Hepatic stellate cell (primary cell): ENCODE measurements at regions not wholly inside any gene's neighbourhood (a gene's known extent, or its start where the extent isn't known, plus 50 kb on each side); places are given as distances from the start of the nearest gene placed in this dataset.
"Not testable (repeated sequence)": the region's sequence is repeated elsewhere in the genome, so short reads cannot be mapped to it uniquely, and the experiment has no call there.

Experiments used
- DNase-seq: peaks from one replicate; pipeline ENCODE4 v3.0.0; 2011; ENCODE audit warnings: low spot score

DNA sequence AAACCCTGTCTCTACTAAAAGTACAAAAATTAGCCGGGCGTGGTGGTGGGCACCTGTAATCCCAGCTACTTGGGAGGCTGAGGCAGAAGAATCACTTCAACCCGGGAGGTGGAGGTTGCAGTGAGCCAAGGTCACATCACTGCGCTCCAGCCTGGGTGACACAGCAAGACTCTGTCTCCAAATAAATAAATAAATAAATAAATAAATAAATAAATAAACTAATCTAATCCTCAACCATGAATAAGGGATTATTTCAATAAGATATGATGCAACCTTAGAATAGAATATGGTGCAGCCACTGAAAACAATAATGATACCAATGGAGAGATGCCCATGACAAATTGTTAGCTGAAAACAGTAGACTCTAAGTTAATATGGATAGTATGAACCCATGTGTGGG is 270.0 kb downstream of the MEX3B start:
- DNase-seq, result not testable (repeated sequence)

DNA sequence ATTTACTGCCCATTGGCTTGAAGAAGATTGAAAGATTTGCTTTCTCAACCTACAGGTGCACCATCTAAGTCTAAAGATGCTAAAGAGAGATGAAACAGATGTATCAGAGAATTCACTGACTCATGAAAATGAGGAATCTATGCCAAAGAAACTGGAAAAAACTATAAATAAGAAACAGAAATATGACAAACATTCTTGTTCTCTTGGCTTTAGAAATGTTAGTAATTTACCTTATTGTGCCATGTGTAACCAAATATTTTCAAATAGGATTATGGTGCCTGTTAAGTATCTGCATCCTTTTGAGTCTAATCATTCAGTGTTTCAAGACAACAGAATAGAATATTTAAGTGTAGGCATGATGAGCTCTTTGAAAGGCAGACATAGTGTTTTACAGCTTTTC is 271.5 kb downstream of the MEX3B start:
- DNase-seq, result no peak

DNA sequence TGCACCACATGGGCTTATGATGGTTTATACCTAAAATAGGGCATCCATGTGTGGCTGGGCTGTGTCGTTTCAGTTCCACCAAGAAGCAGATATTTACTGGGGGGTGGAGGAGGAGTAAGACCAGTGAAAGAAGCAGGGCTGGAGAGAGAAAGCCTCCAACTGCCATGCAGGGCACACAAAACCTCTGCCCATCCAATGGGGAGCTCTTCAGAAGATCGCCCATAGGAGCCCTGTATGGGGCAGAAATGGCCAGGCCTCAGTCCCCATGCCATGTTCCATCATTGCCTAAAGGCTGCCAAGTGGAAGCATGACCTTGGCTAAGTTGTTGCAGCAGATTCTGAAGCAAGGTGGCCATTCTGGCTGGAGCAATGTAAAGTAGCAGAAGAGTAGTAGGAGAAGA is 277.0 kb downstream of the MEX3B start:
- DNase-seq, result no peak

DNA sequence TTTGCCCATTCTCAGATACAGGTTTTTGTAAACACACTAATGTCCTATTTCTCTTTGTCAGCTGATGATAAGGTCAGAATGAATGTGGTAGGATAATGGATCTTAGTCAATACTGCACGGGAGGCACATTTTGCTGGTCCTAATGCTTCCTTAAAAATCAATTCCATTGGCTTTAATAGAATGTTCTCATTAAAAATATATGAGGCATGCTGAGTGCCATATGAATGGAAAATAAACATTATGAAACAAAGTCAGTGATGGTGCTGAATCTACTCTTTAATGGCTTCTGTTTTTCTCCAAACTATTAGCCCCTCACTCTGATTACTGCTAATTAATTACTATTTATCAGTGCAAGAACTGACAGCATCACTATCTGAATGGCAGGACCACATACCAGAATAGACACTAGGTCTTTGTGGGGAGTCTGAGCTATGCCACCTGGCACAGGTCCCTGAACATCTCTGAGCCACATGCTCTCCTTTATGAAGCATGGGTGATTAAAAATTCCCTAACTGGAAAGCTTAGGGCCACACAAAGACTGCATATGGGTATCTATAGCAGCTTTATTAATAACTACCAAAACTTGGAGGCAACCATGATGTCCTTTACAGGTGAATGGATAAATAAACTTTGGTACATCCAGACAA is 278.9 kb downstream of the MEX3B start:
- no peak for DNase-seq

DNA sequence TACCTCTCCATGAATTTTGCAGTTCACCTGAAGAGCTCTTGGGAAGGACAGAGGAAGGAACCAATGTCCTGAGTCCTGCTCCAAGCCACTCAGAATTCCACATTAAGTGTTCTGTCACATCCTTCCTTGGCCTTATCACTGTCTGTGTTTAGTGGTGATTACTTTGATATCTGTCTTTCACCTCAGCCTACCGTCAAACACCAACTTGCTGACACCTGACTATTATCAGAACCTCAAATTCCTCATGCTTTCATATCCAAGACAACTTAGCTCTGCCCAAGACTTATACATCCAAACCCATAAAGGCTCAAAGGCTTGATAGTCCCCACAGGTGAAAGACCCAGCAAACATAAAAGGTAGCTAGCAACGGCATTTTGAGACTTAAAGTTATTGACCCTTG is 280.0 kb downstream of the MEX3B start:
- DNase-seq, result no peak

DNA sequence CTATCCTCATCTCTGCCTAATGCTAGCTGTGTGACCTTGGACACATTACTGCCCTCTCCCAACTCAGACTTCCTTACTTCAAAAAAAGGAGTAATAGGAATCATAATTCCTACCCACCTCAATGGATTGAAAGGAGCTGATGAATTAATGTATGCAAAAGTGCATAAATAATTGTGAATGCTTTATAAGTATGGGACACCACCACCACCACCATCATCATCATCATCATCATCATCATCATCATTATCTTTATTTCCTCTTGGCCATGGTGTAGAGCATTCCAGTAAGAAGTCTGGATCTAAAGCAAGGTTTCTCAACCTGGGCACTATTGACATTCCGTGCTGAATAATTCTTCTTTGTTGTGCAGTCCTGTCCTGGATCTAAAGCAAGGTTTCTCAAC is 282.5 kb downstream of the MEX3B start:
- DNase-seq, result no peak

DNA sequence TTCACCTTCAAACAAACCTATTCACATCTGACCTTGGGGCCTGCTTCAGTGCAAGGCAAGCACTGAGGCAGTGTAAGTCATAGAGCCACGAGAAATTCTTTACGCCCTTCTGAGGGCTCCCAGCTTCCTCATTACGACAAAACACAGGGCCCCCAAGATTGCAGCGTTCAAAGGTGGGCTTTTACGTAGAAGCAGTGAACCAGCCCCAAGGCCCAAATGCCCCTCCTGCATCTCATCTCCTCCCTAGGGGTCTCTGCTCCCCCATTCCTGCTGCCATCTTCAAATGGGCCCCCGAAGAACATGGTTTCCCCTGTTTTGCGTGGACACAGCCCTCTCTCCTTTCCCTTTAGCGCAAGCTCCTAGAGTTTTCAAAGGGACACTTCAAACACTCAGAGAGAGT is 285.1 kb downstream of the MEX3B start:
- no peak for DNase-seq

DNA sequence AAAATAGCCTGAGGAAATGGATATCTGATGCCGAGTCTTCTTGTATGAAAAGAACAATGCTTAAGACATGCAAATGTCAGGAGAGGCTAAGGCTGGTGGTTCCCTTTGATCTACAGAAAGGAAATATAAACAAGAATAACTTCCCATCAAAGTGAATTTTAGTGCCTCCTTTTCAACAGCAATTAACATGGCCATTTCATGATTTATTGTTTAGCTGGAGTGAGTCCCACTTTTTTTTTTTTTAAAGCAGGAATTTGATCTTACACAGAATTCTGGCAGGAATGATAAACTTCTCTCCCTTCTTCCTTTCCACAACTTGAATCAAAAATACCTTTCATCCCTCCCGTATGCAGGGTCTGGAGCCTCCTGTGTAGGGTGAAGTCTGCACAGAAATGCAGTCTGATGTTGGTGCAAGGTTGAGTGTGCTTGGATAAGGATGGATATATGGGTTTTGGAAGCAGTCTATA is 287.0 kb downstream of the MEX3B start:
- DNase-seq, result no peak

DNA sequence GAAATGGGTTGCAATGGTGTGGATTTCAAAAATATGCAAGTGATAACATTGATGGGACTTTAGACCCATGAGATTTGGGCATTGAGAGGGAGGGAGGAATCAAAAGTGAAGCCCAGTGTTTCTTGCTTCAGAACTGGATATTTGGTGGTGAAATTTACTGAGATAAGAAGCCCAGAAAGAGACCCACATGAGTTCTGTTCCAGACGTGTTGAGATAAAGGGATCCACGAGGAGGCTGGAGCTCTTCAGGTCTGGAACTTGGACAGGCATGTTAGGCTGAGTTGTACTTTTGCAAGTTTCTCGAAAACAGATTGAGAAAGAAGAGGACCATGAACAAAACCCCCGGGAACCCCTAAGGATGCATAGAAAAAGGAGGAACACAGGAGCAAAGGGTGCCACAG is 290.2 kb downstream of the MEX3B start:
- no peak for DNase-seq

DNA sequence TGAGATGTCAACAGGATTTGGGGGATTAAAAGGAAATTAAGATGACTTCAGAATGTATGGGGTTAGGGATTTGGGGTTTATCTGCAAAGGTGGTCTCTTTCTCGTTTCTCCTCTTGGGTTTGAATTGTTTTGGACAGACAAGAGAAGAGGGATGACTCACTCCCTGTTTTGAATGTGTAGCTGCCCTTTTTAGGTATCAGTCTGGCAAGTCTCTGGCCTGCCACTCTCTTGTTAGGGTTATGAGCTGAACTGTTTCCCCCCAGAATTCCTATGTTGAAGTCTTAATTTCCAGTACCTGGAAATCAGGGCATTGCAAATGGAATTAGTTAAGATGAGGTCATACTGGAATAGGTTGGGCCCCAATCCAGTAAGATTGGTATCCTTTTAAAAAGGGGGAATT is 291.7 kb downstream of the MEX3B start:
- DNase-seq, result no peak

DNA sequence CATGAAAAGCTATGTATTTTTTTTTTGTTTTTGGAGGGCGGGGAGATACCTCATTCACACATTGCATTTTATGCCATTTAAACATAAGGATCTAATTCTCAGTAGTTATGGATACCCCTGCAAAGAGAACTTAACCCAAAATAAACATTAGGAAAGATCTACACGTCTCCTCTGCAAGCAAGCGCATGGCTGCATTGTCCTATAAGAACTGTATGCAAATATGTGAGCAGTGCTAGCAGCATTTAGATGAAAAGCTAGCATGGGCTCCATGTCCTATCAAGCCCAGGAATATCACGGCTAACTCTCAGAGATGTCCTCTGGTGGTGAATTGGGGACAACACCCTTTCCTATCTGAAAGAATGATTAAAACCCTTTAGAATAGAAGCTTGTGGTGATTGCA is 292.8 kb downstream of the MEX3B start:
- DNase-seq, result no peak

DNA sequence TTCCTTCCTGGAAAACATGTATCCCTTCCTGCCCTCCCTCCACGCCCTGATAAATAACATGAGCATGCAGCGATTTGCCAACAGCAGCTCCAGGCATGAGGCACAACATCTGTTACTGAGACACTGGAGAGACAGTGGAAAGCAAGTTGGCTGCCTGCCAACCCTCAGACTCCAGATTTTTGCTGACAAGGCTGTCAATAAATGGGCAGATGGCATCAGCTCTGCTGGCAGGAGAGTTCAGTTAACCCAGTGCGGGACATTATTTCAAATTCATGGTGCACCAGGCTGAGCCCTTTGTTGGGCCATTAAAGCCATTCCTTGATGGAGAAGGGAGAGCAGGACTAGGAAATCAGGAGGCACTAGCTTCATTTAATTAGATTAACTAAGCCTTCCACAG is 293.3 kb downstream of the MEX3B start:
- no peak for DNase-seq

DNA sequence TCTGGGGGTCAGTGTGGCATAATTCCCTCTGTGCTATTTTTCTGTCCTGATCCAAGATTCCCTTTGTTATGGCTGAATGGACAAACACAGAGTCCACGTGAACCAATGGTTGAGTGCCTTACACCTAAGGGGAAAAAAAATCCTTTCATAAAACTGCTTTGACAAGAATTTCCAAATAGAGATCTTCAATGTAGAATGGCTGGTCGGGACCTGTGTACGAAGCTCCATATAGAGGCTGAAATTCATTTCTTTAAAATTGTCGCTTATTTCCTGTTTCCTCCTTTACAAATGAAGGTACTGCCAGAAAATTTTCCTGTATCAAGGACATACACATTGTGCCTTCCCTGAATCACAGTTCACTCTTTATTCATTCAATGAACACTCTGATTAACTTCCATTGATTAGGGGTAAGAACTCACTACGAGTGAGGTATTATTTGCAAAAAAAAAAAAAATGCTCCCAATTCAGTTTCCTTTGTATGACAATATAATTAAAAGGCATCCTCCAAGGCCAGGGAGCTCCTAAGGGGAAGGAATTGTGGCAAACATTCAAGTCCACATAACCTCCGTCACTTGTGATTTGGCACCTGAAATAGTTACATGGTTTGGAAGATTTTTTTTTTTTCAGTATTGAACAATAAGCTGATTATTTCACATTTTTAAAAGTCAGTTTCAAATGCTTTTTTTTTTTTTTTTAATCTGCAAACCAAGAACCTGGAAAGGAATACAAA is 293.8 kb downstream of the MEX3B start:
- DNase-seq, result no peak

DNA sequence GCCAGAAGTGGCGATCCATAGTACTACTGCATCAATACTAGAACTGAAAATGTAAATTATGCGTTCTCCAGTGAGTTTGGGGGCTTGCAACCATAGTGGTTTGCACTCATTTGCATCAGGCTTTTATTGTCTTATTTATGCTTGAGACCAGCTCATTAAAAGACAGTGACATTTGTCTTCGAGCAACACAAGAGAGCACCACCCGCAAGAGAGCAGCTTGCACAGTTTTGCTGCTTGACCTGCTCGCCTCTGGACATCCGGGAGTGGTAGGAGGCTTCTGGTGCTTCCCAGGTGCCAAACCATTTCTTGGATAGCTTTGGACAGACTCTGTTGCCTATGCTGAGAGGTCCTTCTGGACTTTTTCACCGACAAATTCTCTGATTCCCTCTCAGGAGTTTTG is 294.6 kb downstream of the MEX3B start:
- DNase-seq, result no peak

DNA sequence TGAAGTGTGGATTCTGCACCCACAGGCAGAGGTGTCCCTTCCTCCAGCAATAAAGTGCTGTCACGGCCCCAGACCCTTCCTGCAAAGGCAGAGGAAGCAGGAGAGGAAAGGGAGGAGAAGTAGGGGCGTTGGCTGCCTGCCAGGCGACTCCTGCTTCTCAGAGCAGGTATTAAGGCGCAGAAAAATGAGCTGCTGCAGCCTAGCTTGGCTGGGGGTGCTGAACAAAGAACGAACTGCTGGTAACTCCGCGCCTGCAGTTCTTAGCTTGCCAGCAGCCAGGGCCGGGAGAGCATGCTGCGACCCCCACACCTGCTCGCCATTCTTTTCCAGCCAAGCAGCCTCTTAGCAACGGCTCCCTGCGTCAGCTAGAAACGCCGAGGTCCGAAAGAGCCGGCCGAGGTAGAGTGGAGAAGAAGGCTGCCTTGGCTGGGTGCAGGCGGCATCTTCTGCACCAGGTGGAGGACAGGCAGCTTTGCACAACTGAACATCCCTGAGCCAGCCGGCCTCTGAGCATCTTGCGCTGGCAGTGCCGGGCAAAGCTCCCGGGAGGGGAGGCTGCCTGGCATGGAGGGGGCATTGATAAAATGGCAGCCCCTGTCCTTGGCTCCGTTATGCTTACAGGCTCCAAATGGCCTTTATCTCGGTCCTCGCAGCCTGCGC is 296.0 kb downstream of the MEX3B start:
- DNase-seq, result no peak

DNA sequence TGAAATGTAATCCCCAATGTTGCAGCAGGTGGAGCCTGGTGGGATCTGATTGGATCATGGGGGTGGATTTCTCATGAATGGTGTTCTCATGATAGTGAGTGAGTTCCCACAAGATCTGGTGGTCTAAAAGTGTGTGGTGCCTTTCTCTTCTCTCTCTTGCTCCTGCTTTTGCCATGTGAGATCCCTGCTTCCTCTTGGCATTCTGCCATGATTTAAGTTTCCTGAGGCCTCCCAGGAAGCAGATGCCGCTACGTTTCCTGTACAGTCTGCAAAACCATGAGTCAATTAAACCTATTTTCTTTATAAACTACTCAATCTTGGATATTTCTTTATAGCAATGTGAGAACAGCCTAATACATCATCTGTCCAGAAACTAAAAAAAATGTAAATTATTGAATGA is 298.3 kb downstream of the MEX3B start:
- no peak for DNase-seq

DNA sequence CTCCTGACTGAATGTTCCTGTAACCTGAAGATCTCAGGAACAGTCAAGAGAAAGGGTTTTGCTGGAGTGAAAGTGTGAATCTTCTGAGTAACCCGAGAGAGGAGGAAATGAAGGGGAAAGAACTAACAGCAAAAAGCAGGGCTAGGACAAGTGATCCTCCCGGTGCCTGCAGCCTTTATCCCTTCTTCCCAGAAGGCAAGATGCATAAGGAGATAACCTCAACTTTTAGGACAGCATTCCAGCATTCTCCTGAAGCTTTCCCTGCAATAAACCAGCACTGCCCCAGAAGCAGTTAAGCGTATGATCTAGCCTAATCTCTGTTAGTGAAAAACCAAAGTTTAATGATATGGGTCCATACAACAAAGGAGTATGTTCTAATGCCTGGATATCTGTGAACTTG is 298.8 kb downstream of the MEX3B start:
- no peak for DNase-seq

DNA sequence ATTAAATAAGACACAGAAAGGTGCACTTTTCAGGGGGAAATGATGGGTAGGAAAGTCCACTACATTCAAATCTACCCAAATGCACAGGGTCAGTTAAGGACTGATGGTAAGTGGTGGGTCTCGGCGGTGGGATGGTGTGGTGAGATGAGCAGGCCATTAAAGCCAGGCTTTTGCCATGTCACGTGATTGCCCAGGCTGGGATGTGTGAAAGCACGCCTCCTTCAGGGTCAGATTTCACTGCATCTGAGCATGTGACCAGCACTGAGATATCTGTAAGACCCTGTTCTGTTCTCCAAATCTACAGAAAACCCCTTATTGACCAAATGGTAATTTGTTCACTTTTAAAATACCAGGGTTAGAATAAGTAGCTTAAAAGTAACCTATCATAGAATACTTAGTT is 301.5 kb downstream of the MEX3B start:
- no peak for DNase-seq

DNA sequence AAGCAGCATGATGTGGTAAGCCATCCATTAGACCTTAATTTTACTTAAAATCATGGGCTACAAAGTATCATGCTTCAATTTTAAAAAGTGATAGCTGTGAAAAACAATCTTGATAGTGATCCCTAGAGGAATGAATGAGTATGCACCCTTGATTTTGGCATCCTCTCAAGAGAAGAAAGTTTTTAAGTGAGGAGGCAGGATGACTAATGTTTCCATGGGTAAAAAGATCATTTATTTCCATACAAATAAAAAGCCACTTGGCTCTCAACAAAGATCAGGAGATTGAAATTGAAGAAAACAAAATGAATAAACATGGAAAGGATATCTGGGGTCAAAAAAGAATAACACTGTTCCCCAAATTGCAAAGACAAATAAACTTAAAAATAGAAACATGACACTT is 305.4 kb downstream of the MEX3B start:
- DNase-seq, result no peak

DNA sequence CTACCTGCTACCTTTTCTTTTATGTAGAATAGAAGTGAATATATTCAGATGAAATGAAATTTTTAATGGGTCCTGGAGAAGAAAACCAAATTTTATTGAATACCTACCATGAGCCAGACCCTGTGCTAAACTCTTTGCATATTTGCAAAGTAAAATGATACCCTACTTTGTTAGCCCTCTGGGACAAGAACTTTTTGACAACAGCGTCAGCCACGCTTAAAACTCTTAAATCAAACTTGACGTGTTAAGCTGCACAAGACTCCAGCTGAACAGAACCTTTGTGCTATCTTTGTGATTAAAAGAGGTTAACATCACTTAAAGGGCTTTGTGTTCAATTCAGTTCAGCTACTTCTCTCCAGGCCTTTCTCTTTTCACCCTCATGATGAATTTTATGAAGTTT is 316.5 kb downstream of the MEX3B start:
- DNase-seq, result no peak

DNA sequence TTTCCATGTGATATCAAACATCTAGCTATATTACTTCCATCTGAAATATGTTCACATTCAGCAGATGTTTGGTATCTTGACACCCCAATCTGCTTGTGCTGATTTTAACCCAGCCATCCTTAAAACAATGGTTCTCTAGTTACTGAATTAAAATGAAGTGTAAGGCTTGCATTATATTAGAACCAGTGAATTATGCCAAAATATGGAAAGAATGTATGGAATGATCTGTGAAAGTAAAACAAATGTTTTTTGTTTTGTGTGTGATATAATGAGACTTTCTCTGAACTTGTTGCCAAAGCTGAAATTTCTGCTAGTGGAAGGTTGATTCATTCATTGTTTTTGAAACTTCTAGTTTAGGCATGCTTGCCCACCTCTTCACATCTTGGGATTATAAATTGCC is 317.1 kb downstream of the MEX3B start:
- DNase-seq, result no peak

DNA sequence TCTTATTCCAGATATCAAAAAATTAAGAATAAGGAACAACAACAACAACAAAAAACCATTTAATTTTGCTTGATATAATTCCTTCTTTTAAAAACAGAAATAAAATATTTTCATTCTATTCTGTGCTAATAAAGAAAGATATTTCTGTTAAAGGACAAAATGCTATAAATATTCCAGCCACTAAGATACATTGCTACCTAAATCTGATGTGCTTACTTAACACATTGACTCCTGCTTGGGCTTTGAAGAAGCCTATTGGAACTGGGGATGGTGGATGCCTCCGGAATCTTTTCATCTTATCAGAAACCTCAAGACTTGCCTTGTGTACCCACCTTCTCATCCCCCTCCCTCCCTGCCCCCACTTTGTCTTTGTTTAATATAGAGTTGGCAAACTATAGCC is 320.2 kb downstream of the MEX3B start:
- no peak for DNase-seq

DNA sequence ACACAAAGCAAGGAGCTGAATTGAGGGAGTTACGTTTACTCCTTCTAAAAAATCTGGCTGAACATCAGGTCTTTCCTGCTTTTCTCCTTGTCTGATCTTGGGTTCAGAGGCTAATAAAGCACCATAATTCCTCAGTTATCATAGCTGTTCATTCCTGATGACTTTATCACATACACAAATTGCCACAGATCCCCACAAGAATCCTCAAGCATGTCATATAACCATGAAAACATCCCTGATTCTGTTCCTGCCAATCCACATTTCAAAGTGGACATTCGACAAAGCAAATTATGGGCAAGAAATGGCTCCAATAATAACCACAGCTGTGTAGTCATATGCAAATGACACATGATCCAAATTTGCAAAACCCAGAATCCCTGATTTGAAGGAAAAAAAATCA is 321.3 kb downstream of the MEX3B start:
- no peak for DNase-seq

DNA sequence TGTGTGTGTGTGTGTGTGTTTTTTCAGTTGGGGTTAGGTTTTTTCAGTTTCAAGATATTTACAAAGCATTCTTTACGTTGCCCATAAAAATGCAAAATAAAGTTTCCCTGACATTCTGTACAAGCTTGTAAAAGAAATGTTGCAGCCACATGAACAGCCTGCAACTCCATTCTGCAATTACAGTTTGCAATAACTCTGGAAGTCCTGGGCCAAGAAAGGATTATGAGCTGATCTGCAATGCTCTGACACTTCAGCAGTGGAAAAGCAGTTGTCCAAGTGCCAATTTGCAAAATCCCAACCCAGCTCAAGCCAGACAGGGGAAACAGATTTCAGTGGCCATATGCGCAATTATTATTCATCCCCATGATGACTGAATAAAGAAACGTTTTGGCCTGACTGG is 322.1 kb downstream of the MEX3B start:
- no peak for DNase-seq
